ENCODE measurements at regions not wholly inside any gene's neighbourhood (a gene's known extent, or its start where the extent isn't known, plus 50 kb on each side); places are given as distances from the start of the nearest gene placed in this dataset.
"Not testable (repeated sequence)": the region's sequence is repeated elsewhere in the genome, so short reads cannot be mapped to it uniquely, and the experiment has no call there.

DNA sequence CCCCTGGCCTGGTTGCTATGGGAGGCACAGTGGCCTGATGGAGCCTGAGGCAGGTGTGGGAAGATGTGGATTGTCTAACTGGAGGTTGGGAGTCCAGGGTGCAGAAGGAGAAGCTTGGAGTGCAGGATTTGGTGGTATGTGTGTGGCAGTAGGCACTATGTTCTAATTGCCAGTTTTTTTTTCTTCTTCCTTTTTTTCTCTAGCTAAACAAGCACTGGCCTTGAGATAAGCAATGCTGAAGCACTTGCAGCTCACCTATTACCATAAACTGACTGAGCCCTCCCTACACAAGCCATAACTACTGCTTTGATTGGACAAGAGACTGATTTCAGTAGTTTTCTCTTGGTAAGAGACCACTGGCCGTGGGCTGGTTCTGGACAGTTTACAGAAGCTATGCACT lies 123.6 kb downstream of the PPIAL4A start:
- TF ChIP-seq EZH2 (optimal IDR thresholded peaks at IDR 0.05; ENCODE audit: low read depth, low read length); EZH2phosphoT487 (IDR thresholded peaks at IDR 0.05; ENCODE audit: low read length): not testable (repeated sequence)
- TF ChIP-seq, protein P1, sequence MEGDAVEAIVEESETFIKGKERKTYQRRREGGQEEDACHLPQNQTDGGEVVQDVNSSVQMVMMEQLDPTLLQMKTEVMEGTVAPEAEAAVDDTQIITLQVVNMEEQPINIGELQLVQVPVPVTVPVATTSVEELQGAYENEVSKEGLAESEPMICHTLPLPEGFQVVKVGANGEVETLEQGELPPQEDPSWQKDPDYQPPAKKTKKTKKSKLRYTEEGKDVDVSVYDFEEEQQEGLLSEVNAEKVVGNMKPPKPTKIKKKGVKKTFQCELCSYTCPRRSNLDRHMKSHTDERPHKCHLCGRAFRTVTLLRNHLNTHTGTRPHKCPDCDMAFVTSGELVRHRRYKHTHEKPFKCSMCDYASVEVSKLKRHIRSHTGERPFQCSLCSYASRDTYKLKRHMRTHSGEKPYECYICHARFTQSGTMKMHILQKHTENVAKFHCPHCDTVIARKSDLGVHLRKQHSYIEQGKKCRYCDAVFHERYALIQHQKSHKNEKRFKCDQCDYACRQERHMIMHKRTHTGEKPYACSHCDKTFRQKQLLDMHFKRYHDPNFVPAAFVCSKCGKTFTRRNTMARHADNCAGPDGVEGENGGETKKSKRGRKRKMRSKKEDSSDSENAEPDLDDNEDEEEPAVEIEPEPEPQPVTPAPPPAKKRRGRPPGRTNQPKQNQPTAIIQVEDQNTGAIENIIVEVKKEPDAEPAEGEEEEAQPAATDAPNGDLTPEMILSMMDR (IDR thresholded peaks at IDR 0.05; ENCODE audit: low read length): not testable (repeated sequence)

All from MM.1S (cell line).